ENCODE measurements at regions not wholly inside any gene's neighbourhood (a gene's known extent, or its start where the extent isn't known, plus 50 kb on each side); places are given as distances from the start of the nearest gene placed in this dataset.

DNA sequence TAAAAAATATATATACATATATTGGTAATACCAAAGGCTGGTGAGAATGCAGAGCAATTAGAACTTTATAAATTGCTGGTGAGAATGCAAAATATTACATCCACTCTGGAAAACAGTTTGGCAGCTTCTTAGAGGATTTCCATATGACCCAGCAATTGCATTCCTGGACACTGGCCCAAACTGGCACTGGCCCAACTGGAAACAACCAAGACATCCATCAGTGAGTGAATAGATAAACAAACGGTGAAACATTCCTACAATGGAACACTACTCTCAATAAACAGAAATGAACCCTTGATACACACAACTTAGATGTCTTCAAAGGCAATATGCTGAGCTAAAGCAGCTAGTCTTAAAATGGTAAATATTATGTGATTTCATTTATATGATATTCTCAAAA is 524.2 kb downstream of the IQCM start:
- Histone ChIP-seq H3K4me1 (ENCODE audit: control insufficient read depth in 1 of 2, low read depth in 2 of 2) (no peaks in the 10 kb centered on the region), H3K27me3 (replicated peaks; ENCODE audit: insufficient read depth) (no peaks in the 10 kb centered on the region), H3K27ac (no peak overlapping the region), H3K36me3 (no peaks in the 10 kb centered on the region), H3K4me3 (no peak overlapping the region), H3K9me3 (no peaks in the 10 kb centered on the region)
- TF ChIP-seq, protein P1, sequence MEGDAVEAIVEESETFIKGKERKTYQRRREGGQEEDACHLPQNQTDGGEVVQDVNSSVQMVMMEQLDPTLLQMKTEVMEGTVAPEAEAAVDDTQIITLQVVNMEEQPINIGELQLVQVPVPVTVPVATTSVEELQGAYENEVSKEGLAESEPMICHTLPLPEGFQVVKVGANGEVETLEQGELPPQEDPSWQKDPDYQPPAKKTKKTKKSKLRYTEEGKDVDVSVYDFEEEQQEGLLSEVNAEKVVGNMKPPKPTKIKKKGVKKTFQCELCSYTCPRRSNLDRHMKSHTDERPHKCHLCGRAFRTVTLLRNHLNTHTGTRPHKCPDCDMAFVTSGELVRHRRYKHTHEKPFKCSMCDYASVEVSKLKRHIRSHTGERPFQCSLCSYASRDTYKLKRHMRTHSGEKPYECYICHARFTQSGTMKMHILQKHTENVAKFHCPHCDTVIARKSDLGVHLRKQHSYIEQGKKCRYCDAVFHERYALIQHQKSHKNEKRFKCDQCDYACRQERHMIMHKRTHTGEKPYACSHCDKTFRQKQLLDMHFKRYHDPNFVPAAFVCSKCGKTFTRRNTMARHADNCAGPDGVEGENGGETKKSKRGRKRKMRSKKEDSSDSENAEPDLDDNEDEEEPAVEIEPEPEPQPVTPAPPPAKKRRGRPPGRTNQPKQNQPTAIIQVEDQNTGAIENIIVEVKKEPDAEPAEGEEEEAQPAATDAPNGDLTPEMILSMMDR (IDR thresholded peaks at IDR 0.05): no peak
- ATAC-seq (ENCODE audit: insufficient number of reproducible peaks, low FRiP score, low read depth) (no peak), DNase-seq (ENCODE audit: low spot score) (no peak)

DNA sequence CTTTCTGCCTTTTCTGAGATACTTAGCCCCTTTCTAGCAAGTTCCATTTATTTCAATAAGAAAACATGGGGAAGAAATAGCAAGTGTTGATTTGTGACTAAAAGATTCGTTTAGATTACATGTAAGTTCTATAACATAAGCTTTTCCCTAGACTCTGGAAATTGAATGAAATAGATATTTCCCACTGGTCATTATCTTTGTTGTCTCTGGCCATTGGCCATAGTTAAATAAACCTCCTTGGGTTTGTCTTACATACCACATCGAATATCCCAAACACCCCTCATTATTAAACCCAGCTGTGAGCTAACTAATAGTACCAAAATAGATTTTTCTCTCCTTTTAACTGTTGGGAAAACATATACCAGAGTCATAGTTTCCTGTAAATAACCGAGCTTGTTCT is 534.8 kb downstream of the IQCM start:
- Histone ChIP-seq H3K36me3 (no peaks in the 10 kb centered on the region), H3K27me3 (replicated peaks; ENCODE audit: insufficient read depth) (no peaks in the 10 kb centered on the region), H3K4me3 (no peak overlapping the region), H3K4me1 (ENCODE audit: control insufficient read depth in 1 of 2, low read depth in 2 of 2) (no peaks in the 10 kb centered on the region), H3K9me3 (no peaks in the 10 kb centered on the region), H3K27ac (no peak overlapping the region)
- DNase-seq (ENCODE audit: low spot score) (no peak), ATAC-seq (ENCODE audit: insufficient number of reproducible peaks, low FRiP score, low read depth) (no peak)
- TF ChIP-seq, protein P1 (IDR thresholded peaks at IDR 0.05): no peak

DNA sequence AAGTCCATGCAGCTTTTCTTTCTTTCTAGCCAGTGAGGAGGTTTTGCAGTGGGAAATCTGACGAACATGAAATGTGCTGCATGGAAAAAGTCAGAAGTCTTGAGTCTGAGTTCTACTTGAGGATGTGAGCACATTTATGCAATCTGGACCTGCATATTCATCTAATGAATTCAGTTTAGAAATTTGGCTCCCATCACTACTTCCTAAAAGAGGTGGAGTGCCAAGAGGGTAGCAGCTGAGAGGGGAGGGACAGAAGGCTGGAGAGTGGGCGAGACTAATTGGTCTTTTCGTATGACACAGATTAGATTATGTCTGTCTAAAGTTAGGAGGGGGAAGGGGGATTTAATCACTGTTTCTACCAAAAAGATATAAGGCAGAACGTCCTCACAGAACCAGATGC is 535.9 kb downstream of the IQCM start:
- Histone ChIP-seq H3K4me3 (no peak overlapping the region), H3K27me3 (replicated peaks; ENCODE audit: insufficient read depth) (no peaks in the 10 kb centered on the region), H3K4me1 (ENCODE audit: control insufficient read depth in 1 of 2, low read depth in 2 of 2) (no peaks in the 10 kb centered on the region), H3K36me3 (no peaks in the 10 kb centered on the region), H3K27ac (no peak overlapping the region), H3K9me3 (no peaks in the 10 kb centered on the region)
- DNase-seq (ENCODE audit: low spot score) (no peak), ATAC-seq (ENCODE audit: insufficient number of reproducible peaks, low FRiP score, low read depth) (no peak)
- TF ChIP-seq, protein P1 (IDR thresholded peaks at IDR 0.05): no peak

DNA sequence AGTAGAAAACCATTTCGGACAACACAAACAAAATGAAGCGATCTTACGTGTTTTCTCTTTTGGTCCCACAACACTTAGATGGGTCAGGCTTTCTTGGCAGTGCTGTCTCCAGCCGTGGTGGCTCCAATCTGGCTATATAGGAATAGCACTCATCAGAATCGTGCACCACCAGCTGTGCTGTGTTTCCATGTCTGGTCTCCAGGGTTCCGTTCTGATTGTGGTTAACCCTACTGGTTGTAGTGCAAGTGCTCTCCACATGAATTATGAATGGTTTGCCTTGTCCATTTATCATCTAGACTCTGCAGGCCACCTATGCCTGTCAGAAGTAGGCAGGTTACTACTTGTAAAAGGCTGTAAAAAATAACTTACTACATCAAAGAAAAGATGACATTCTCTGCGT is 536.3 kb downstream of the IQCM start:
- Histone ChIP-seq H3K36me3 (no peaks in the 10 kb centered on the region), H3K4me1 (ENCODE audit: control insufficient read depth in 1 of 2, low read depth in 2 of 2) (no peaks in the 10 kb centered on the region), H3K9me3 (peaks cover 4% of the 10 kb centered on the region), H3K4me3 (no peak overlapping the region), H3K27ac (no peak overlapping the region), H3K27me3 (replicated peaks; ENCODE audit: insufficient read depth) (no peaks in the 10 kb centered on the region)
- DNase-seq (ENCODE audit: low spot score) (no peak), ATAC-seq (ENCODE audit: insufficient number of reproducible peaks, low FRiP score, low read depth) (no peak)
- TF ChIP-seq, protein P1 (IDR thresholded peaks at IDR 0.05): no peak

DNA sequence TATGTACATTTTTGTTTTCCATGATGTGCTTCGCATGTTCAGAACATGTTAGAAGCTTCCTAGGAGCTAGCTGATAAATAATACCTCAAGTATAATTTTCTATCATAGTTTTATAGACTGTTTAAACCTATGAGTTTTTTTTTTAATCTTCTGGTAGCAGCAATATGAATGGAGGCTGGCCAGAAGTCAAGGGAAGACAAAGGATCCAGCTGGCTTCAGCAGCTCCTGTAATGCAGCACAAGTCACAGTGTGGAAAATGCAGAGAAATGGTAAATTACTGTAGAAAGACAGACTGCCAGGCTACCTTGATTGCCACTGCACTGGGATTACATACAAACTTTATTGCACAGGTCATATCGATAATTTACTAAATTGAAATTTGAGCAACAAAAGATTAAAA is 537.9 kb downstream of the IQCM start:
- no peak overlapping the region for H3K4me3 ChIP-seq
- no peaks in the 10 kb centered on the region for H3K4me1 ChIP-seq (ENCODE audit: control insufficient read depth in 1 of 2, low read depth in 2 of 2)
- ATAC-seq (ENCODE audit: insufficient number of reproducible peaks, low FRiP score, low read depth) (no peak), DNase-seq (ENCODE audit: low spot score) (no peak)
- H3K27me3 ChIP-seq (replicated peaks; ENCODE audit: insufficient read depth): no peaks in the 10 kb centered on the region
- no peaks in the 10 kb centered on the region for H3K36me3 ChIP-seq
- TF ChIP-seq, protein P1 (IDR thresholded peaks at IDR 0.05): no peak
- no peak overlapping the region for H3K27ac ChIP-seq
- peaks cover 5% of the 10 kb centered on the region for H3K9me3 ChIP-seq

Data from thoracic aorta (tissue), 2 donors.